Prostate gland (tissue), 2 donors: ENCODE measurements at regions not wholly inside any gene's neighbourhood (a gene's known extent, or its start where the extent isn't known, plus 50 kb on each side); places are given as distances from the start of the nearest gene placed in this dataset.

ENCODE experiments used
- POLR2A ChIP-seq: fragments of 450-650 bp; IDR thresholded peaks from one replicate; pipeline ENCODE4 v1.6.1; 2016; ENCODE audit warnings: antibody characterized with exemption, mild to moderate bottlenecking
- POLR2AphosphoS5 ChIP-seq: sonication (generic); formaldehyde crosslinking; IDR thresholded peaks from one replicate; pipeline ENCODE4 v1.6.1; 2017; ENCODE audit warnings: antibody characterized with exemption
- TF ChIP-seq, protein P1 (sequence below), 4 experiments: fragments of 200-600 bp in 2 of 4; fragments of 450-650 bp in 2 of 4; sonication (generic) in 2 of 4; IDR thresholded peaks; 1 replicate in 3 of 4; 2 replicates in 1 of 4; pipeline ENCODE4 v1.5.1; 2016 to 2019; ENCODE audit warnings: antibody characterized with exemption in 4 of 4, mild to moderate bottlenecking in 2 of 4, moderate library complexity in 2 of 4

DNA sequence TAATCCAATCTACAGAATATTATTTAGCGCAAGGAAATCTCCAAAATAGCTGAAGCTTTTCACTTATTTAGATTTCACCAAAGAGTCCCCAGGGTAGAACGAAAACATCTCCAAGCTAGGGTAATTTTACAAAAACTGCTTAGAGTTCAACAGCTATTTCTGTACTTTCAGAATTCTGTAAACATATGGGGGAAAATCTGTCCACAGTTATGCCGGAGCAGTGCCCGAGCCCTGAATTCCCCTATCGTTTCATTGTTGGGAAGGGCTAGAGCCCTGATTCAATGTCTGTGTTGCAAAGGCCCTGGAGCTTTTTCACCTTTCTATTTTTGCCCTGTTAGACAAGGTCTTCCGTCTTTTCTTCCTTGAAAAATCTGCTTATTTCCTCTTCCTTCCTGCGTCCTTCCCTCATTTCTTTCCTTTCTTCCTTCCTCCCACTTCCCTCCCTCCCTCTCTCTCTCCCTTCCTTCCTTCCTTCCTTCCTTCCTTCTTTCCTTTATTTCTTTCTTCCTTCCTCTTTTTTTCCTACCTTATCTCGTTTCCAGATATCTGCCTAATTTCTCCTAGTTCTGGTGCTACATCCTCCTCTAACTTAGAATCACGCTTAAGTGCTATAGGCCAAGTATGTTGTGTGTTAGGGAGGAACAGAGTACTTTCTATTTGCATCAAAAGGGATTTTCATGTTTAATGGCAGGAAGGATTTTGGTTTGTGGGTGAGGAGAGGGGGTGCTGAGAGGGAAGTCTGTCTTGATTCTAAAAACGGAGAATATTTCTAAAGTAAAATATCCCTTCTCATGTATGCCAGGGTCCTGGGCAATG, 122.5 kb upstream of the BMP2 start:
- TF ChIP-seq, protein P1, sequence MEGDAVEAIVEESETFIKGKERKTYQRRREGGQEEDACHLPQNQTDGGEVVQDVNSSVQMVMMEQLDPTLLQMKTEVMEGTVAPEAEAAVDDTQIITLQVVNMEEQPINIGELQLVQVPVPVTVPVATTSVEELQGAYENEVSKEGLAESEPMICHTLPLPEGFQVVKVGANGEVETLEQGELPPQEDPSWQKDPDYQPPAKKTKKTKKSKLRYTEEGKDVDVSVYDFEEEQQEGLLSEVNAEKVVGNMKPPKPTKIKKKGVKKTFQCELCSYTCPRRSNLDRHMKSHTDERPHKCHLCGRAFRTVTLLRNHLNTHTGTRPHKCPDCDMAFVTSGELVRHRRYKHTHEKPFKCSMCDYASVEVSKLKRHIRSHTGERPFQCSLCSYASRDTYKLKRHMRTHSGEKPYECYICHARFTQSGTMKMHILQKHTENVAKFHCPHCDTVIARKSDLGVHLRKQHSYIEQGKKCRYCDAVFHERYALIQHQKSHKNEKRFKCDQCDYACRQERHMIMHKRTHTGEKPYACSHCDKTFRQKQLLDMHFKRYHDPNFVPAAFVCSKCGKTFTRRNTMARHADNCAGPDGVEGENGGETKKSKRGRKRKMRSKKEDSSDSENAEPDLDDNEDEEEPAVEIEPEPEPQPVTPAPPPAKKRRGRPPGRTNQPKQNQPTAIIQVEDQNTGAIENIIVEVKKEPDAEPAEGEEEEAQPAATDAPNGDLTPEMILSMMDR (IDR thresholded peaks at IDR 0.05), result no peak
- TF ChIP-seq POLR2A (no peak), POLR2AphosphoS5 (no peak)
